HG03520 (cell line): ENCODE measurements at regions not wholly inside any gene's neighbourhood (a gene's known extent, or its start where the extent isn't known, plus 50 kb on each side); places are given as distances from the start of the nearest gene placed in this dataset.
"Not testable (repeated sequence)": the region's sequence is repeated elsewhere in the genome, so short reads cannot be mapped to it uniquely, and the experiment has no call there.

Experiments used
- ATAC-seq: cut with Tn5 transposase; IDR thresholded peaks from one replicate; pipeline ENCODE4 v1.9.1; 2021; ENCODE audit warnings: mild to moderate bottlenecking, moderate library complexity; ENCODE audit not compliant: unreplicated experiment

GRCh38 chr20:47440857-47441773 is 60.6 kb upstream of the NCOA3 start:
- no peak for ATAC-seq

GRCh38 chr20:47441774-47442150 is 59.9 kb upstream of the NCOA3 start:
- no peak for ATAC-seq

GRCh38 chr20:47443060-47443459 is 58.6 kb upstream of the NCOA3 start:
- not testable (repeated sequence) for ATAC-seq

- no peak for ATAC-seq
Observed at GRCh38 chr20:47444584-47444983, 57.1 kb upstream of the NCOA3 start.

GRCh38 chr20:47445291-47445690 is 56.4 kb upstream of the NCOA3 start:
- ATAC-seq, result no peak

- ATAC-seq, result not testable (repeated sequence)
Observed at GRCh38 chr20:47447350-47448296, 54.1 kb upstream of the NCOA3 start.

GRCh38 chr20:47448429-47448828 is 53.3 kb upstream of the NCOA3 start:
- ATAC-seq, result no peak

- no peak for ATAC-seq
Observed at GRCh38 chr20:47451602-47451904, 50.1 kb upstream of the NCOA3 start.
